Endothelial cell of umbilical vein (primary cell): ENCODE measurements at regions not wholly inside any gene's neighbourhood (a gene's known extent, or its start where the extent isn't known, plus 50 kb on each side); places are given as distances from the start of the nearest gene placed in this dataset.

Source experiments
- BruUV-seq: library from RNA; stranded (reverse); fragments of 400-500 nt; replicated peaks from 2 replicates; lab custom pipeline; 2021; lab: Mats Ljungman, UMichigan
- CTCF ChIA-PET: fragments of 300-600, 350-600 bp; sonication (Branson Sonifier 250); formaldehyde crosslinking; loops from one replicate; lab custom pipeline; 2021; ENCODE audit warnings: antibody characterized with exemption, inconsistent platforms; lab: Charles Lee
- POLR2A ChIA-PET: fragments of 300-600, 350-600 bp; sonication (Branson Sonifier 250); formaldehyde crosslinking; loops from one replicate; lab custom pipeline; 2021; ENCODE audit warnings: antibody characterized with exemption, inconsistent platforms; lab: Charles Lee
- DNase-seq: peaks from one replicate; pipeline ENCODE4 v3.0.0-alpha.2; 2011; ENCODE audit warnings: low read depth, low spot score
- FAIRE-seq: peaks from 2 replicates; lab custom pipeline; 2011; peaks lifted over from hg19 to GRCh38; lab: Jason Lieb, UNC
- H2AFZ ChIP-seq: 2 replicates; pipeline ENCODE4 v1.6.0; 2012; ENCODE audit warnings: low read depth, low read length, control low read depth, inconsistent platforms
- H3K27ac ChIP-seq: 2 replicates; pipeline ENCODE4 v1.5.1; 2011; ENCODE audit warnings: low read depth, mild to moderate bottlenecking, control low read depth, low read length, moderate library complexity; ENCODE audit not compliant: insufficient read depth
- H3K27me3 ChIP-seq, 2 experiments: 2 replicates each; pipeline versions ENCODE4 v1.6.0 to v1.6.1; 2011; ENCODE audit warnings: low read length in 2 of 2, mixed read lengths in 1 of 2; ENCODE audit not compliant: control insufficient read depth in 2 of 2, insufficient read depth in 2 of 2
- H3K36me3 ChIP-seq, 2 experiments: 2 replicates in 1 of 2; 3 replicates in 1 of 2; pipeline ENCODE4 v1.5.1; 2011; ENCODE audit warnings: low read length in 2 of 2, mild to moderate bottlenecking in 1 of 2, moderate library complexity in 1 of 2; ENCODE audit not compliant: control insufficient read depth in 2 of 2, insufficient read depth in 2 of 2; ENCODE audit errors: extremely low read depth in 1 of 2
- H3K4me1 ChIP-seq: 3 replicates; pipeline ENCODE4 v1.5.1; 2011; ENCODE audit warnings: mild to moderate bottlenecking, low read length; ENCODE audit not compliant: control insufficient read depth, insufficient read depth; ENCODE audit errors: extremely low read depth
- H3K4me2 ChIP-seq: 2 replicates; pipeline ENCODE4 v1.6.1; 2011; ENCODE audit warnings: low read length, control low read depth, mixed read lengths; ENCODE audit not compliant: insufficient read depth
- H3K4me3 ChIP-seq, 3 experiments: fragments of 200-600 bp in 1 of 3; sonication (generic), shearing (Covaris generic) in 1 of 3; replicated peaks in 1 of 3; 2 replicates each; pipeline ENCODE4 v1.5.1; 2011 to 2016; ENCODE audit warnings: control low read depth in 3 of 3, low read length in 3 of 3, mild to moderate bottlenecking in 2 of 3, inconsistent platforms in 1 of 3, low read depth in 1 of 3, moderate library complexity in 1 of 3; ENCODE audit not compliant: insufficient read depth in 1 of 3
- H3K79me2 ChIP-seq: 2 replicates; pipeline ENCODE4 v1.6.0; 2012; ENCODE audit warnings: low read length, inconsistent platforms; ENCODE audit not compliant: control insufficient read depth, insufficient read depth
- H3K9ac ChIP-seq: replicated peaks from 2 replicates; pipeline ENCODE3; 2011; ENCODE audit warnings: low read length, control low read depth; ENCODE audit not compliant: insufficient read depth; ENCODE audit errors: extremely low read depth
- H3K9me1 ChIP-seq: replicated peaks from 3 replicates; pipeline ENCODE4 v1.6.0; 2011; ENCODE audit warnings: mild to moderate bottlenecking, low read length; ENCODE audit not compliant: control insufficient read depth, insufficient read depth; ENCODE audit errors: extremely low read depth
- H3K9me3 ChIP-seq: replicated peaks from 2 replicates; pipeline ENCODE4 v1.5.1; 2012; ENCODE audit warnings: low read length, inconsistent platforms; ENCODE audit not compliant: control insufficient read depth, insufficient read depth
- H4K20me1 ChIP-seq: replicated peaks from 2 replicates; pipeline ENCODE3; 2011; ENCODE audit warnings: mild to moderate bottlenecking, low read length; ENCODE audit not compliant: control insufficient read depth, insufficient read depth; ENCODE audit errors: extremely low read depth
- CTCF ChIP-seq, 2 donors: IDR thresholded peaks; 1 replicate in 1 of 2; 2 replicates in 1 of 2; pipeline ENCODE4 v1.5.1; 2011; ENCODE audit warnings: low read length in 2 of 2, mild to moderate bottlenecking in 2 of 2, moderate library complexity in 2 of 2, control low read depth in 1 of 2, inconsistent platforms in 1 of 2, low read depth in 1 of 2; ENCODE audit not compliant: insufficient read depth in 1 of 2; ENCODE audit errors: extremely low read depth in 1 of 2
- EZH2 ChIP-seq: IDR thresholded peaks from 2 replicates; pipeline ENCODE4 v1.6.1; 2012; ENCODE audit warnings: borderline replicate concordance, low read depth, mild to moderate bottlenecking, moderate library complexity, low read length, inconsistent platforms; ENCODE audit not compliant: severe bottlenecking
- FOS ChIP-seq: IDR thresholded peaks from 2 replicates; pipeline ENCODE4 v1.6.1; 2011; ENCODE audit warnings: mild to moderate bottlenecking, low read length, moderate library complexity, borderline replicate concordance; ENCODE audit not compliant: insufficient read depth
- GATA2 ChIP-seq: IDR thresholded peaks from 2 replicates; pipeline ENCODE4 v1.7.0; 2011; ENCODE audit warnings: low read depth, mild to moderate bottlenecking, moderate library complexity, mixed read lengths, low read length; ENCODE audit not compliant: insufficient read length, insufficient read depth
- JUN ChIP-seq: IDR thresholded peaks from 2 replicates; pipeline ENCODE4 v1.6.1; 2011; ENCODE audit warnings: borderline replicate concordance, low read depth; ENCODE audit not compliant: insufficient read length, insufficient read depth
- MAX ChIP-seq: IDR thresholded peaks from 2 replicates; pipeline ENCODE4 v1.6.1; 2011; ENCODE audit not compliant: insufficient read depth, insufficient read length
- MYC ChIP-seq: IDR thresholded peaks from one replicate; pipeline ENCODE4 v1.6.1; 2011; ENCODE audit warnings: mild to moderate bottlenecking, low read depth, low read length
- POLR2A ChIP-seq: IDR thresholded peaks from 2 replicates; pipeline ENCODE4 v1.6.1; 2012; ENCODE audit warnings: low read depth, mild to moderate bottlenecking, control low read depth, low read length
- POLR2AphosphoS5 ChIP-seq: IDR thresholded peaks from 2 replicates; pipeline ENCODE4 v1.6.1; 2012; ENCODE audit warnings: low read depth, mild to moderate bottlenecking, control low read depth, low read length, moderate library complexity; ENCODE audit not compliant: insufficient read depth
- dilution Hi-C: fragments of 300-500 bp; cut with MboI; formaldehyde crosslinking; loops from one replicate; pipeline ENCODE4 v1.15.0; 2019; ENCODE audit warnings: low sequenced_read_pairs; ENCODE audit not compliant: extremely low pct_ligation_motif_present
- intact Hi-C: fragments of 100-400 bp; cut with micrococcal nuclease; formaldehyde crosslinking; loops from one replicate; pipeline ENCODE4 v1.10.0; 2022

GRCh38 chr20:41690702-41691101 is 72.5 kb upstream of the CHD6 start:
- Histone ChIP-seq H3K36me3 (no peaks in the 10 kb centered on the region), H3K27ac (no peak overlapping the region), H3K9me3 (no peaks in the 10 kb centered on the region), H3K9me1 (no peaks in the 10 kb centered on the region), H3K4me3 (no peak overlapping the region), H3K79me2 (no peaks in the 10 kb centered on the region), H3K4me2 (no peak overlapping the region), H3K9ac (no peak overlapping the region), H4K20me1 (no peaks in the 10 kb centered on the region), H2AFZ (no peak overlapping the region), H3K27me3 (no peaks in the 10 kb centered on the region), H3K4me1 (peaks cover 8% of the 10 kb centered on the region)
- dilution Hi-C loops = no loop called here
- FAIRE-seq = no peak
- POLR2A ChIA-PET = no interaction called here
- no peak for DNase-seq
- TF ChIP-seq GATA2 (no peak), JUN (no peak), POLR2A (no peak), MYC (no peak), FOS (no peak), MAX (no peak), EZH2 (no peak), CTCF (IDR thresholded peaks at IDR 0.05; ENCODE audit: extremely low read depth in 1 of 2, insufficient read depth in 1 of 2, low read depth in 1 of 2, low read length in 2 of 2) (no peak), POLR2AphosphoS5 (no peak)
- CTCF ChIA-PET = no interaction called here
- intact Hi-C loops = loop anchor here (5.0 to 10.0 kb wide), 2 partner anchors 118 to 546 kb away; no protein-coding TSS in a partner anchor
- no TSS peak for BruUV-seq
